Spinal cord (tissue), 9 donors: ENCODE measurements at regions not wholly inside any gene's neighbourhood (a gene's known extent, or its start where the extent isn't known, plus 50 kb on each side); places are given as distances from the start of the nearest gene placed in this dataset.
A peak's percentile ranks its signal among the peaks of the same experiment; 100 is the strongest.
"Not testable (repeated sequence)": the region's sequence is repeated elsewhere in the genome, so short reads cannot be mapped to it uniquely, and the experiment has no call there.

Experiments used
- DNase-seq, 6 donors: peaks; one replicate each; pipeline versions ENCODE4 v3.0.0 to v3.0.0-alpha.2; 2013 to 2015; ENCODE audit warnings: low spot score in 6 of 6, low read depth in 4 of 6
- H3K27ac ChIP-seq: one replicate; pipeline ENCODE4 v1.5.1; 2013; ENCODE audit warnings: low read depth, low read length, control low read depth
- H3K27me3 ChIP-seq: one replicate; pipeline ENCODE4 v1.6.1; 2013; ENCODE audit warnings: low read length; ENCODE audit not compliant: control insufficient read depth, insufficient read depth
- H3K36me3 ChIP-seq: one replicate; pipeline ENCODE4 v1.6.1; 2013; ENCODE audit warnings: low read length; ENCODE audit not compliant: control insufficient read depth, insufficient read depth
- H3K4me1 ChIP-seq: one replicate; pipeline ENCODE4 v1.6.1; 2013; ENCODE audit warnings: low read length; ENCODE audit not compliant: control insufficient read depth, insufficient read depth
- H3K4me3 ChIP-seq: one replicate; pipeline ENCODE4 v1.5.1; 2013; ENCODE audit warnings: low read depth, low read length, control low read depth
- H3K9me3 ChIP-seq: one replicate; pipeline ENCODE4 v1.6.1; 2013; ENCODE audit warnings: low read length; ENCODE audit not compliant: control insufficient read depth, insufficient read depth
- WGBS: methylation state at CpG from one replicate; pipeline ENCODE4 v1.1.5; 2013; ENCODE audit warnings: missing lambda C conversion rate; ENCODE audit not compliant: insufficient coverage; 5-methylcytosine and 5-hydroxymethylcytosine counted together
- donor health status: healthy.

- WGBS: 61% methylated on average over 4 of the region's 5 CpGs
- H3K27me3 ChIP-seq: no peaks in the 10 kb centered on the region
- peaks cover 10% of the 10 kb centered on the region for H3K4me1 ChIP-seq
- H3K9me3 ChIP-seq: no peaks in the 10 kb centered on the region
- no peak for DNase-seq
- H3K36me3 ChIP-seq: no peaks in the 10 kb centered on the region
- no peak overlapping the region for H3K27ac ChIP-seq
- H3K4me3 ChIP-seq: no peak overlapping the region
These were observed 580.3 kb downstream of the BNC2 start for GRCh38 chr9:16290169-16290568.

- WGBS: 93% methylated on average over 4 of the region's 4 CpGs
- DNase-seq: no peak
- H3K9me3 ChIP-seq: no peaks in the 10 kb centered on the region
- peaks cover 10% of the 10 kb centered on the region for H3K4me1 ChIP-seq
- H3K4me3 ChIP-seq: no peak overlapping the region
- no peaks in the 10 kb centered on the region for H3K36me3 ChIP-seq
- H3K27ac ChIP-seq: no peak overlapping the region
- no peaks in the 10 kb centered on the region for H3K27me3 ChIP-seq
These were observed 578.5 kb downstream of the BNC2 start for GRCh38 chr9:16291921-16292320.

GRCh38 chr9:16293610-16294009, 576.9 kb downstream of the BNC2 start:
- H3K36me3 ChIP-seq: no peaks in the 10 kb centered on the region
- no peaks in the 10 kb centered on the region for H3K9me3 ChIP-seq
- no CpG with 5 or more reads among the region's 2 CpGs for WGBS
- no peak overlapping the region for H3K27ac ChIP-seq
- H3K4me3 ChIP-seq: no peak overlapping the region
- no peak for DNase-seq
- H3K27me3 ChIP-seq: no peaks in the 10 kb centered on the region
- peaks cover 10% of the 10 kb centered on the region for H3K4me1 ChIP-seq

- Histone ChIP-seq H3K4me3 (no peak overlapping the region), H3K27ac (no peak overlapping the region), H3K4me1 (peaks cover 10% of the 10 kb centered on the region), H3K9me3 (no peaks in the 10 kb centered on the region), H3K36me3 (no peaks in the 10 kb centered on the region), H3K27me3 (no peaks in the 10 kb centered on the region)
- 65% methylated on average over 4 of the region's 7 CpGs for WGBS
- DNase-seq: peak in 1 of 6 donors; percentile 71
These were observed 576.2 kb downstream of the BNC2 start for GRCh38 chr9:16294133-16294770.

GRCh38 chr9:16294940-16295339, 575.5 kb downstream of the BNC2 start:
- not testable (repeated sequence) for H3K9me3 ChIP-seq, H3K27me3 ChIP-seq
- WGBS: 48% methylated on average over 4 of the region's 5 CpGs

GRCh38 chr9:16299368-16299767, 571.1 kb downstream of the BNC2 start:
- 60% methylated on average over 1 of the region's 3 CpGs for WGBS
- H3K27me3 ChIP-seq, H3K9me3 ChIP-seq, H3K36me3 ChIP-seq, H3K4me1 ChIP-seq, DNase-seq, H3K27ac ChIP-seq, H3K4me3 ChIP-seq: not testable (repeated sequence)

More at GRCh38 chr9:16294940-16295339, 575.5 kb downstream of the BNC2 start:
- H3K4me1 ChIP-seq, H3K36me3 ChIP-seq, H3K27ac ChIP-seq, DNase-seq, H3K4me3 ChIP-seq: not testable (repeated sequence)

- Histone ChIP-seq H3K4me1 (no peaks in the 10 kb centered on the region), H3K4me3 (no peak overlapping the region), H3K36me3 (no peaks in the 10 kb centered on the region), H3K27ac (no peak overlapping the region), H3K27me3 (no peaks in the 10 kb centered on the region), H3K9me3 (no peaks in the 10 kb centered on the region)
- no peak for DNase-seq
- WGBS: 79% methylated on average over 5 of the region's 6 CpGs
These were observed 567.0 kb downstream of the BNC2 start for GRCh38 chr9:16303506-16303905.

GRCh38 chr9:16304301-16304700, 566.2 kb downstream of the BNC2 start:
- Histone ChIP-seq H3K27me3 (no peaks in the 10 kb centered on the region), H3K4me1 (peaks cover 2% of the 10 kb centered on the region), H3K4me3 (no peak overlapping the region), H3K27ac (no peak overlapping the region), H3K36me3 (no peaks in the 10 kb centered on the region), H3K9me3 (no peaks in the 10 kb centered on the region)
- WGBS: 59% methylated on average over 2 of the region's 3 CpGs
- DNase-seq: peak in 1 of 6 donors; percentile 3

GRCh38 chr9:16306586-16306985, 563.9 kb downstream of the BNC2 start:
- WGBS: 100% methylated on average over 2 of the region's 3 CpGs
- H3K9me3 ChIP-seq: no peaks in the 10 kb centered on the region
- no peaks in the 10 kb centered on the region for H3K36me3 ChIP-seq
- H3K4me3 ChIP-seq: no peak overlapping the region
- H3K4me1 ChIP-seq: peaks cover 20% of the 10 kb centered on the region
- no peak overlapping the region for H3K27ac ChIP-seq
- H3K27me3 ChIP-seq: peaks cover 3% of the 10 kb centered on the region
- DNase-seq: no peak

GRCh38 chr9:16307626-16308195, 562.8 kb downstream of the BNC2 start:
- no peak overlapping the region for H3K27ac ChIP-seq
- no peaks in the 10 kb centered on the region for H3K36me3 ChIP-seq
- no peak for DNase-seq
- no peaks in the 10 kb centered on the region for H3K9me3 ChIP-seq
- peaks cover 3% of the 10 kb centered on the region for H3K27me3 ChIP-seq
- no peak overlapping the region for H3K4me3 ChIP-seq
- no CpG with 5 or more reads among the region's 2 CpGs for WGBS
- H3K4me1 ChIP-seq: peaks cover 20% of the 10 kb centered on the region
